D721Med (cell line): ENCODE measurements at regions not wholly inside any gene's neighbourhood (a gene's known extent, or its start where the extent isn't known, plus 50 kb on each side); places are given as distances from the start of the nearest gene placed in this dataset.

Experiments
- DNase-seq: peaks from one replicate; pipeline ENCODE4 v3.0.0; 2011; ENCODE audit warnings: low spot score; ENCODE audit not compliant: insufficient read length
- FAIRE-seq: peaks from 2 replicates; lab custom pipeline; 2011; peaks lifted over from hg19 to GRCh38; lab: Jason Lieb, UNC
- TF ChIP-seq, protein P1 (sequence below): IDR thresholded peaks from 2 replicates; pipeline ENCODE4 v1.5.1; 2012; ENCODE audit warnings: mild to moderate bottlenecking, control low read depth; ENCODE audit not compliant: insufficient read depth; ENCODE audit errors: missing control alignments

DNA sequence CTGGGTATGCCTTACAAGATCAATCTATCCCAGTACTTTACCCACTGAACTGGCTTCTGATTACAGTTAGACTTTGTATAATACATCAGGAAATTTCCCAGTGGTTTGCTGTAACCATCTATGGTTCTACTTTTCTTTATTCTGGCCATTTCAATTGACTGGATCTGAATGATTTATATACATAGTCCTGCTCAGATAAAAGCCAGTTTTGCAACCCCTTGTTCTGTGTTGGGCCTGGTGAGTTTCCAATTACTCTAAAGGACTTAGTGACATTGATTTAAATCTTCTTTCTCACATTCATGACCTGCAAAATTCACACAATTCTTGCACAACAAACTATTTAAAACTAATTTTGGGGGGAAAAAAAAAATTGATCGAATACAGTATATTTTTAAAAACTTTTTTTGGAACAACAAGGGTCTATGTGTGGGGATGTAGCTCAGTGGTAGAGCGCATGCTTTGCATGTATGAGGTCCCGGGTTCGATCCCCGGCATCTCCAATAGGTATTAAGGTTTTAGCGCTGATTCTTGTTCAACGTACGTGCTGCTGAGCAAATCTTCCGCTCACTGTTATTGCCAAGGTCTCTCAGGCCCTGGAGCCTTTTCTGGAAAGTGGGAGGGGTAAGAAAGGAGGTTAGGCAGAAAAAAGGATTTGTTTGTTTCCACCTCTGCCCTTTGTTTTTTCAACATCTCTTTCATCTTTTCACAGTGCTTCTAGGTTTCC lies 117.5 kb downstream of the GPX5 start:
- DNase-seq (no peak), FAIRE-seq (no peak)
- TF ChIP-seq, protein P1, sequence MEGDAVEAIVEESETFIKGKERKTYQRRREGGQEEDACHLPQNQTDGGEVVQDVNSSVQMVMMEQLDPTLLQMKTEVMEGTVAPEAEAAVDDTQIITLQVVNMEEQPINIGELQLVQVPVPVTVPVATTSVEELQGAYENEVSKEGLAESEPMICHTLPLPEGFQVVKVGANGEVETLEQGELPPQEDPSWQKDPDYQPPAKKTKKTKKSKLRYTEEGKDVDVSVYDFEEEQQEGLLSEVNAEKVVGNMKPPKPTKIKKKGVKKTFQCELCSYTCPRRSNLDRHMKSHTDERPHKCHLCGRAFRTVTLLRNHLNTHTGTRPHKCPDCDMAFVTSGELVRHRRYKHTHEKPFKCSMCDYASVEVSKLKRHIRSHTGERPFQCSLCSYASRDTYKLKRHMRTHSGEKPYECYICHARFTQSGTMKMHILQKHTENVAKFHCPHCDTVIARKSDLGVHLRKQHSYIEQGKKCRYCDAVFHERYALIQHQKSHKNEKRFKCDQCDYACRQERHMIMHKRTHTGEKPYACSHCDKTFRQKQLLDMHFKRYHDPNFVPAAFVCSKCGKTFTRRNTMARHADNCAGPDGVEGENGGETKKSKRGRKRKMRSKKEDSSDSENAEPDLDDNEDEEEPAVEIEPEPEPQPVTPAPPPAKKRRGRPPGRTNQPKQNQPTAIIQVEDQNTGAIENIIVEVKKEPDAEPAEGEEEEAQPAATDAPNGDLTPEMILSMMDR: no peak

DNA sequence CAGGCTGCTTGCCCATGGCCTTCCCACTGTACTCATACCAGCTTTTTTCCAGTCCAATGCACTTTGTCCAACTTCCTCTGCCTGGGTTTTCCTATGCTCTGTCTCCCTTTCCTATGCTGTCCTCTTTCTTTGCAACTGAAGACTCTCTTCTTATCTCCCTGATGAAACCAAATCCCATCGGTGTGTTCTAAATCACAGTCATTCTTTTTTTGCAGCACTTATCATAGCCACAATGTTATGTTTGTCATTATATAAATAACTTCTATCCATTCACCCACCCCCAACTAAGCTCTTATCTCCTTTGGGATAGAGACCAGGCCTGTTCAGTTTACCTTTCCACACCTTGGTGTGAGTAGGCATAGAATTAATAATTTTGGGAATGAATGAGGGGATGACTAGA lies 121.0 kb downstream of the GPX5 start:
- FAIRE-seq (no peak), DNase-seq (no peak)
- TF ChIP-seq, protein P1: no peak

DNA sequence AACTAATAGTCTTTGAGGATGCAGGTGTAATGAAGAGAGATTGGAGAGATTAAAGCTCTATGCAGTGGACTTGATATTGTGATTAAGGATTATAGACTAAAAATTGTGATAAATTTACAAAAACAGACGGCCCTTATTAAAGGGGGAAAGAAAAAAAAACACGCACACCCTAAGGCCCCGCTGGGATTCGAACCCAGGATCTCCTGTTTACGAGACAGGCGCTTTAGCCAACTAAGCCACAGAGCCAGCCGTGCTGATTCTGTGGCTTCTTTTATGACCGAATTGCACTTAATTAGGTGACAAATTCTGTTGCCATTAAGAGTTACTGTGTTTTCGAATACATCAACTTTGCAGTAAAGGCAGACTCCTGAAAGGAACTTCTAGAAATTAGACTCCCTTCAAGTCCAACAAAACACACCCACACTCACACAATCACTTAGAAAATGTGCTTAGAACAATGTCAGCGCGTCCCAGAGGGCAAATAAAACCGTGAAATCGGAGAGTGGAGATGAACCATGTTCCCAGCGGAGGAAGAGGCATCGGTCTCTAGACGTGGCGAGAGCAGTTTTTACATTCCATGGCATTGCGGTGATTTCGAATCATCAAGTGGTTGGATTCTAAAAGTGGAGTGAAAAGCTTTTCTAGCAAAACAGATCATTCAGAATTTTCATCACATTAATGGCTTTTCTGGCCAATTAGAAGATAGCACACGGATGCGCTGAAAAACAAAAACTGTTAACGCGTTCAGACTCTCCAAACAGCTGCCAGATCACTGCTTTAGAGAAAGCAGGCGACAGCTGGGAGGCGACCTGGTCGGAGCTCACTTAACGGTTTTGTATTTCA lies 122.6 kb downstream of the GPX5 start:
- FAIRE-seq (no peak), DNase-seq (no peak)
- TF ChIP-seq, protein P1: no peak

DNA sequence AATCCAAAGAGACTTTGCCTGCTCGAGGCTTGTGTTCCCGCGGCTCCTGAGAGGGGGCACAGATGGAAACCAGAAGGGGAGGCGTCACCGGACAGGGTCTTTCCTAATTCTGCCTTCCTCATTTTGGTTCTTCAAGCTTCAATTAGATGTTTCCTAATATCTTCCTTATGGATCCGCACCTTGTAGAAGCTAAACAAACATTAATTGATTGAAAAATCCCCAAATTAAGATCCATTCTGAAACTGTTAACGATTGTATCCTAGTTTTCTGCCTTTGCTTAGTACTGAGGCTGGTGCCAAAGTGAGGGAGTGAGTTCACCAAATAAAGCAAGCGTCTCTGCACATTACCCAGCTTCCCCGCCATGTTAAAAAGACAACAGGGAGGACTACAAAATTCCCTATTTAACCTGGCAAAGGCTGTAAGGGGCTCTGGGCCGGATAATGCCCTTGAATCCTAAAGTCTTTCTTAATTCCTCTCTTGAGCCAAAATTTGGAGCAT lies 123.2 kb downstream of the GPX5 start:
- TF ChIP-seq, protein P1: no peak
- DNase-seq (no peak), FAIRE-seq (no peak)

DNA sequence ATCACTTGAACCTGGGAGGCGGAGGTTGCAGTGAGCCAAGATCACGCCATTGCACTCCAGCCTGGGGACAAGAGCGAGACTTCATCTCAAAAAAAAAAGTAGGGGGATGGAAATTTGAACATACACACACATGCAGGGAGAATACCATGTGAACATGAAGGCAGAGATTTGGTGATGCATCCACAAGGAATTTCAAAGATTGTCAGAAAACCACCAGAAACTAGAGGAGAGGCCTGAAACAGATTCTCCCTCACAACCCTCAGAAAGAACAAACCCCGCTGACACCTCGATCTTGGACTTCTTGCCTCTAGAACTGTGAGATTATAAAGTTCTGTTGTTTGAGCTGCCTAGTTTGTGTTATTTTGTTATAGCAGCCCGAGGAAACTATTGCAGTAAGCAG lies 125.5 kb downstream of the GPX5 start:
- TF ChIP-seq, protein P1: no peak
- DNase-seq (no peak), FAIRE-seq (no peak)

DNA sequence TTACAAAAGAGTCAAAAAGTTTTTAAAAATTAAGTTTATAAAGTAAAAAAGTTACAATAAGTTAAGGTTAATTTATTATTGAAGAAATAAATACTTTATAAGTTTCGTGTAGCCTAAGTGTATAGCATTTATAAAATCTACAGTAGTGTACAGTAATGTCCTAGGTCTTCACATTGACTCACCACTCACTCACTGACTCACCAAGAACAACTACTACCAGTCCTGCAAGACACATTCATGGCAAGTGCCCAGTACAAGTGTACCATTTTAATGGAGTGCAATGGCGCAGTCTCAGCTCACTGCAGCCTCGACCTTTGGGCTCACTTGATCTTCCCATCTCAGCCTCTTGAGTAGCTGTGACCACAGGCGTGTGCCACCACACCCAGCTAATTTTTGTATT lies 128.2 kb downstream of the GPX5 start:
- FAIRE-seq: no peak
- TF ChIP-seq, protein P1: no peak

More for the DNA sequence above, 128.2 kb downstream of the GPX5 start:
- DNase-seq: no peak
